Esophagus muscularis mucosa (tissue), 4 donors: ENCODE measurements at regions not wholly inside any gene's neighbourhood (a gene's known extent, or its start where the extent isn't known, plus 50 kb on each side); places are given as distances from the start of the nearest gene placed in this dataset.

ENCODE experiments used
- DNase-seq: peaks from one replicate; pipeline ENCODE4 v3.0.0-alpha.2; 2017; ENCODE audit errors: extremely low spot score
- H3K27ac ChIP-seq, 4 donors: fragments of 200-600 bp; sonication (generic); replicated peaks in 1 of 4; 1 replicate in 3 of 4; 2 replicates in 1 of 4; pipeline ENCODE4 v1.5.1; 2016 to 2019; ENCODE audit warnings: mild to moderate bottlenecking in 1 of 4
- H3K27me3 ChIP-seq, 4 donors: fragments of 200-600 bp; sonication (generic); one replicate each; pipeline versions ENCODE4 v1.5.1 to v1.6.0; 2016 to 2019
- H3K36me3 ChIP-seq, 4 donors: fragments of 200-600 bp; sonication (generic); one replicate each; pipeline ENCODE4 v1.5.1; 2016 to 2019
- H3K4me1 ChIP-seq, 4 donors: fragments of 200-600 bp; sonication (generic); one replicate each; pipeline ENCODE4 v1.5.1; 2016 to 2019
- H3K4me3 ChIP-seq, 4 donors: fragments of 200-600 bp; sonication (generic); 1 replicate in 2 of 4; 2 replicates in 2 of 4; pipeline ENCODE4 v1.5.1; 2016 to 2019; ENCODE audit warnings: mild to moderate bottlenecking in 4 of 4, moderate library complexity in 1 of 4
- H3K9me3 ChIP-seq, 4 donors: fragments of 200-600 bp; sonication (generic); 1 replicate in 3 of 4; 2 replicates in 1 of 4; pipeline ENCODE4 v1.5.1; 2016 to 2019
- EP300 ChIP-seq: sonication (generic); formaldehyde crosslinking; IDR thresholded peaks from one replicate; pipeline ENCODE4 v1.6.1; 2017; ENCODE audit warnings: antibody characterized with exemption
- POLR2A ChIP-seq: fragments of 450-650 bp; IDR thresholded peaks from one replicate; pipeline ENCODE4 v1.6.1; 2017; ENCODE audit warnings: antibody characterized with exemption, moderate library complexity, mild to moderate bottlenecking, low read depth
- POLR2AphosphoS5 ChIP-seq, 2 donors: sonication (generic); formaldehyde crosslinking; IDR thresholded peaks; one replicate each; pipeline ENCODE4 v1.6.1; 2017; ENCODE audit warnings: antibody characterized with exemption in 2 of 2
- WGBS: methylation state at CpG from one replicate; pipeline ENCODE4 v1.1.5; 2018; 5-methylcytosine and 5-hydroxymethylcytosine counted together
- intact Hi-C: fragments of 100-400 bp; cut with DNase I; formaldehyde crosslinking; loops from one replicate; pipeline ENCODE4 v1.15.1; 2023
- TF ChIP-seq, protein P1 (sequence below), 3 experiments: fragments of 200-600 bp in 2 of 3; fragments of 450-650 bp in 1 of 3; sonication (generic) in 2 of 3; IDR thresholded peaks; one replicate each; pipeline ENCODE4 v1.5.1; 2017 to 2019; ENCODE audit warnings: antibody characterized with exemption in 3 of 3, mild to moderate bottlenecking in 2 of 3, moderate library complexity in 1 of 3

DNA sequence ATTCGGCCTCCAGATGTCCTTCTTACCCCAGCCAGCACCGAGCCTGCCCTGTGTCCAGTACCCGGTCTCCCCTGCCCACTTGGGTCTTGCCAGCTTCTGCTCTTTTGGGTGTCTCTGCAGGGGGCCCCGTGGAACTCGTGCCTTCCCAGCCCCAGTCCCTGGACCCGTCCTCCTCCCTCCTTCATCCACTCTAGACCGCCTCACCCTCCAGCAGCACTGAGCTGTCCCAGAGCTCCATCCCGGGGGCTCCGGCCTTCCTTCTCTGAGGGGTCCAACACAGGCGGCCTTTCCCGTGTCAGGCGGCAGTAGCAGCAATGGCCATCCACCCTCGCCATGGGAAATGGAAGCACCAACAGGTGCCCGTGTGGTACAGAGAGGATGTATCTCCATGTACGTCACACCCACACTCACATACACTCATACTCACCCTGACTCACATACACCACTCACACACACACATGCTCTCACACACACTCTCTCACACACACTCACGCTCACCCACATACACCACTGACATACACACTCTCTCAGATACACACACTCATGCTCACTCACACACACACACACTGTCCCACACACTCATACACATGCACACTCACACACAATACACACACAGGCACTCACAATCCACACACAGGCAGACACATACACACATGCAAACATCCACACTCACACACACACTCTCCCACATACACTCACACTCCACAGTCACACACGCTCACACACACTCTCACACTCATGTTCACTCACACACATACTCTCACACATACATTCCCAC, 827.5 kb upstream of the SALL3 start:
- 94% methylated on average over 17 of the region's 17 CpGs for WGBS
- H3K27me3 ChIP-seq: peaks cover 0 to 7% (median 0%) of the 10 kb centered on the region in 4 donors
- H3K4me3 ChIP-seq: no peak overlapping the region
- no peaks in the 10 kb centered on the region for H3K4me1 ChIP-seq
- intact Hi-C loops: no loop called here
- no peaks in the 10 kb centered on the region for H3K9me3 ChIP-seq
- TF ChIP-seq EP300 (no peak), POLR2A (no peak), POLR2AphosphoS5 (IDR thresholded peaks at IDR 0.05) (no peak)
- TF ChIP-seq, protein P1, sequence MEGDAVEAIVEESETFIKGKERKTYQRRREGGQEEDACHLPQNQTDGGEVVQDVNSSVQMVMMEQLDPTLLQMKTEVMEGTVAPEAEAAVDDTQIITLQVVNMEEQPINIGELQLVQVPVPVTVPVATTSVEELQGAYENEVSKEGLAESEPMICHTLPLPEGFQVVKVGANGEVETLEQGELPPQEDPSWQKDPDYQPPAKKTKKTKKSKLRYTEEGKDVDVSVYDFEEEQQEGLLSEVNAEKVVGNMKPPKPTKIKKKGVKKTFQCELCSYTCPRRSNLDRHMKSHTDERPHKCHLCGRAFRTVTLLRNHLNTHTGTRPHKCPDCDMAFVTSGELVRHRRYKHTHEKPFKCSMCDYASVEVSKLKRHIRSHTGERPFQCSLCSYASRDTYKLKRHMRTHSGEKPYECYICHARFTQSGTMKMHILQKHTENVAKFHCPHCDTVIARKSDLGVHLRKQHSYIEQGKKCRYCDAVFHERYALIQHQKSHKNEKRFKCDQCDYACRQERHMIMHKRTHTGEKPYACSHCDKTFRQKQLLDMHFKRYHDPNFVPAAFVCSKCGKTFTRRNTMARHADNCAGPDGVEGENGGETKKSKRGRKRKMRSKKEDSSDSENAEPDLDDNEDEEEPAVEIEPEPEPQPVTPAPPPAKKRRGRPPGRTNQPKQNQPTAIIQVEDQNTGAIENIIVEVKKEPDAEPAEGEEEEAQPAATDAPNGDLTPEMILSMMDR (IDR thresholded peaks at IDR 0.05): no peak
- no peaks in the 10 kb centered on the region for H3K36me3 ChIP-seq
- no peak overlapping the region for H3K27ac ChIP-seq
- peak; percentile 45 for DNase-seq

DNA sequence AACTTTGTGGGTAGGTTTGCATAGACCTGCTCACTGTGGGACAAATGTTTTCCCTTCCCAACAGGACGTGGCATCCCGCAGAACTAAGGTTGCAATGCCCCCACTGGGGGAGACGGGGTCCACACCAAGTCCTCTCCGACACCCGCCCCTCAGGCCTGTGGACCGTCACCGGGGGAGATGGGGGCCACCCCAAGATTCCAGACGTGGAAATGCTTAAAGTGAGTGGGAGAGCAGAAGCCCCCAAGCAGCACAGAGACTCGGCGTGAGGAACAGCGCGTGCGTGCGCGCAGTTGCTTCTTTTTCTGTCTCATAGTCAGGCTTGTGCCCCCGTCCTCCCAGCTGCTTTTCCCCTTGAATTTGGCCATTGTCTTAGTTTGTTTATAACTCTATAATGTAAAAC, 826.3 kb upstream of the SALL3 start:
- Histone ChIP-seq H3K4me1 (no peaks in the 10 kb centered on the region), H3K27me3 (peaks cover 0 to 7% (median 0%) of the 10 kb centered on the region in 4 donors), H3K9me3 (no peaks in the 10 kb centered on the region), H3K4me3 (no peak overlapping the region), H3K27ac (no peak overlapping the region), H3K36me3 (no peaks in the 10 kb centered on the region)
- intact Hi-C loops: no loop called here
- WGBS: 97% methylated on average over 16 of the region's 16 CpGs
- no peak for DNase-seq
- TF ChIP-seq POLR2AphosphoS5 (IDR thresholded peaks at IDR 0.05) (no peak), POLR2A (no peak), EP300 (no peak)
- TF ChIP-seq, protein P1 (IDR thresholded peaks at IDR 0.05): no peak

DNA sequence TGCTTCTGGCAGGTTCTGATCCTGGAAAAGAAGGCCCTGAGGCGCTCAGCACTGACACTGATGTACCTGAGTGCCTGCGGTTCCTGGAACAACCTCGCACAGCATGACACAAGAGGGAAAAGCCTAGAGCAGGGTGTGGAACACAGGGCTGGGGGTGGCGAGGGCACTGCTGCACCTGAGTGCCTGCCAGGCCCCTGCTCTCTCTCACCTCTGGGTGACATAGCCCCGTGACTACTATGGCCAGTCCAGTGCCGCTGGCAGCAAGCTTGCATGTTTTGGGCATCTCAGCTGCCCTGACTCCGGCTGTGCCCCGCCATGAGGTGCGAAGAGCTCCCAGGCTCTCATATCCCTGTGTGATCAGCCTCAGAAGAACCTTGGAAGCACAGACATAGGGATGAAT, 825.2 kb upstream of the SALL3 start:
- 85% methylated on average over 6 of the region's 9 CpGs for WGBS
- H3K9me3 ChIP-seq: no peaks in the 10 kb centered on the region
- H3K4me1 ChIP-seq: no peaks in the 10 kb centered on the region
- H3K4me3 ChIP-seq: no peak overlapping the region
- DNase-seq: no peak
- TF ChIP-seq, protein P1 (IDR thresholded peaks at IDR 0.05): no peak
- no peak for TF ChIP-seq POLR2AphosphoS5 (IDR thresholded peaks at IDR 0.05)
- TF ChIP-seq EP300: no peak
- no peaks in the 10 kb centered on the region for H3K36me3 ChIP-seq
- H3K27me3 ChIP-seq: peaks cover 0 to 7% (median 0%) of the 10 kb centered on the region in 4 donors
- intact Hi-C loops: no loop called here
- H3K27ac ChIP-seq: no peak overlapping the region

DNA sequence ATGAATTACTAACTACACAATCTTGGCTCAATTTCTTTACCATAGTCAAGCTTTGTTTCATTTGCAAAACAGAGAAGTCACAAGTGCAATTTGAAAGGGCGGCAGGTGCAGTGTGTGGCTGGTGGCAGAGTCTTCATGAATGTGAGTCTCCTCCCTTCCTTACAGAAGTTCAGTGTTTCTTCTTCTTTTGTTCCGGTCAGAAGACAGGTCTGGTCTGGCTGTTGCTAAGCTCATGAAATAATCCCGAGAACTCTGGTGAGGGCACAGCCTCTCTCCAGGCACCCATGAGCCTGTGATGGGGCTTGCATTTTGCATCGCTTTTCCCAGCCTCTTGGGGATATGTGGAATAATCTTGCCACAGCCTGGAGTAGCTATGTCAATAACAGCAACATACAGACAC, 824.8 kb upstream of the SALL3 start:
- intact Hi-C loops: no loop called here
- Histone ChIP-seq H3K9me3 (no peaks in the 10 kb centered on the region), H3K4me3 (no peak overlapping the region), H3K36me3 (no peaks in the 10 kb centered on the region), H3K4me1 (no peaks in the 10 kb centered on the region), H3K27ac (no peak overlapping the region), H3K27me3 (peaks cover 0 to 7% (median 0%) of the 10 kb centered on the region in 4 donors)
- no peak for DNase-seq
- TF ChIP-seq POLR2AphosphoS5 (IDR thresholded peaks at IDR 0.05): no peak
- TF ChIP-seq, protein P1 (IDR thresholded peaks at IDR 0.05): no peak
- no peak for TF ChIP-seq EP300
- no peak for TF ChIP-seq POLR2A
- 71% methylated on average over 4 of the region's 4 CpGs for WGBS

DNA sequence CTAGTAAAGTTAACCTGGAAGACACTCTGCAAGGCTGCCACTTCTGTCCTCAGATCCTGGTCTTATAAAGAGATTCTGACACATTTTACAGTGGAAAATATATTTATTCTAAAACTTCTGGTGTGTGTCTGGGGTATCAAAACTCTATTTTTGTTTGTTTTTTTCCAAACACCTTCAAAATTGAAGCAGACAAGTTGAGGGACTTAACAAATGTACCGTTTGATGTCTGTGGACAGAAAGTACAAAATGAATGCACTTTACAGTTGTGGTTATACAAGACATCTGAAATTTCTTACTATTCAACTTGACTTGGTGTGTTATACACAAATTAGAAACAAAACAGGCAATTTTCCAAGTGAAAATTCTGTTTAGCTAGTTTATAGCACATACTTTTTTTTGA, 823.2 kb upstream of the SALL3 start:
- H3K36me3 ChIP-seq: no peaks in the 10 kb centered on the region
- WGBS: 86% methylated on average over 1 of the region's 1 CpG
- no peaks in the 10 kb centered on the region for H3K4me1 ChIP-seq
- no peaks in the 10 kb centered on the region for H3K9me3 ChIP-seq
- intact Hi-C loops: no loop called here
- no peak overlapping the region for H3K4me3 ChIP-seq
- H3K27me3 ChIP-seq: peaks cover 0 to under 1% (median 0%) of the 10 kb centered on the region in 4 donors
- TF ChIP-seq POLR2A (no peak), POLR2AphosphoS5 (IDR thresholded peaks at IDR 0.05) (no peak), EP300 (no peak)
- TF ChIP-seq, protein P1 (IDR thresholded peaks at IDR 0.05): no peak
- no peak for DNase-seq
- no peak overlapping the region for H3K27ac ChIP-seq
